SK-N-SH treated with all-trans-retinoic acid at 6 μM for 48 hours (cell line): ENCODE measurements at regions not wholly inside any gene's neighbourhood (a gene's known extent, or its start where the extent isn't known, plus 50 kb on each side); places are given as distances from the start of the nearest gene placed in this dataset.

Source experiments
- ATAC-seq: fragments of 200-7000 bp; cut with Tn5 transposase; 3 replicates; pipeline ENCODE4 v1.9.1; 2020; ENCODE audit warnings: mild to moderate bottlenecking, moderate library complexity
- ARNTL ChIP-seq: fragments of 450-650 bp; formaldehyde crosslinking; IDR thresholded peaks from 2 replicates; pipeline ENCODE4 v1.5.0; 2020; ENCODE audit warnings: low read depth, mild to moderate bottlenecking, moderate library complexity, borderline replicate concordance
- BACH2 ChIP-seq: fragments of 250-450 bp; sonication (Bioruptor Pico); IDR thresholded peaks from 2 replicates; pipeline ENCODE4 v1.9.0; 2021; ENCODE audit warnings: mild to moderate bottlenecking, borderline replicate concordance
- CREB5 ChIP-seq: fragments of 250-450 bp; sonication (Bioruptor Pico); IDR thresholded peaks from 2 replicates; pipeline ENCODE4 v1.5.1; 2020; ENCODE audit warnings: low read depth, mild to moderate bottlenecking, moderate library complexity
- GLIS3 ChIP-seq: fragments of 250-450 bp; sonication (Bioruptor Pico); IDR thresholded peaks from 2 replicates; pipeline ENCODE4 v1.5.0; 2020; ENCODE audit warnings: mild to moderate bottlenecking, moderate library complexity
- PATZ1 ChIP-seq: fragments of 250-450 bp; sonication (Bioruptor Pico); IDR thresholded peaks from 2 replicates; pipeline ENCODE4 v1.8.0; 2020; ENCODE audit warnings: mild to moderate bottlenecking, moderate library complexity, borderline replicate concordance
- POU6F1 ChIP-seq: fragments of 250-450 bp; sonication (Bioruptor Pico); IDR thresholded peaks from 2 replicates; pipeline ENCODE4 v1.8.0; 2021; ENCODE audit warnings: low read depth, mild to moderate bottlenecking, moderate library complexity, borderline replicate concordance
- SNAI2 ChIP-seq: fragments of 250-450 bp; sonication (Bioruptor Pico); IDR thresholded peaks from 2 replicates; pipeline ENCODE4 v1.5.0; 2020; ENCODE audit warnings: mild to moderate bottlenecking, moderate library complexity
- TOX ChIP-seq: fragments of 250-450 bp; sonication (Bioruptor Pico); IDR thresholded peaks from 2 replicates; pipeline ENCODE4 v1.8.0; 2021; ENCODE audit warnings: mild to moderate bottlenecking, moderate library complexity, borderline replicate concordance
- TSHZ2 ChIP-seq: fragments of 250-450 bp; sonication (Bioruptor Pico); IDR thresholded peaks from 2 replicates; pipeline ENCODE4 v1.5.0; 2020; ENCODE audit warnings: mild to moderate bottlenecking, moderate library complexity
- ZC3H10 ChIP-seq: fragments of 250-450 bp; sonication (Bioruptor Pico); IDR thresholded peaks from 2 replicates; pipeline ENCODE4 v1.5.1; 2021; ENCODE audit warnings: mild to moderate bottlenecking, moderate library complexity
- ZFP3 ChIP-seq: fragments of 250-450 bp; sonication (Bioruptor Pico); IDR thresholded peaks from 2 replicates; pipeline ENCODE4 v1.5.0; 2020; ENCODE audit warnings: mild to moderate bottlenecking, moderate library complexity
- ZFP30 ChIP-seq: fragments of 450-650 bp; formaldehyde crosslinking; IDR thresholded peaks from 2 replicates; pipeline ENCODE4 v1.5.0; 2022; ENCODE audit warnings: mild to moderate bottlenecking, moderate library complexity
- ZNF565 ChIP-seq: fragments of 450-650 bp; formaldehyde crosslinking; conservative IDR thresholded peaks from 2 replicates; pipeline ENCODE4 v1.5.0; 2020; ENCODE audit warnings: low read depth, mild to moderate bottlenecking, moderate library complexity
- ZNF8 ChIP-seq: fragments of 450-650 bp; formaldehyde crosslinking; IDR thresholded peaks from 2 replicates; pipeline ENCODE4 v1.5.0; 2020; ENCODE audit warnings: mild to moderate bottlenecking, moderate library complexity

GRCh38 chr3:193842029-193842798, 249.2 kb downstream of the OPA1 start (continued):
- TF ChIP-seq CREB5 (CRISPR knock-in tag): no peak
- TF ChIP-seq TOX (CRISPR knock-in tag): no peak
- TF ChIP-seq POU6F1 (CRISPR knock-in tag): no peak
- TF ChIP-seq PATZ1 (CRISPR knock-in tag): no peak

- no peak for TF ChIP-seq BACH2 (CRISPR knock-in tag)
- ATAC-seq: no peak
These were observed 249.9 kb downstream of the OPA1 start for GRCh38 chr3:193842832-193843473.

- no peak for TF ChIP-seq SNAI2 (CRISPR knock-in tag)
- TF ChIP-seq TSHZ2 (CRISPR knock-in tag): no peak
- TF ChIP-seq CREB5 (CRISPR knock-in tag): no peak
- no peak for TF ChIP-seq GLIS3
- no peak for TF ChIP-seq PATZ1 (CRISPR knock-in tag)
- no peak for TF ChIP-seq ZNF565 (CRISPR knock-in tag)
- no peak for TF ChIP-seq POU6F1 (CRISPR knock-in tag)
- no peak for TF ChIP-seq ZNF8 (CRISPR knock-in tag)
- TF ChIP-seq ARNTL: no peak
- no peak for TF ChIP-seq ZFP3 (CRISPR knock-in tag)
- TF ChIP-seq ZFP30 (CRISPR knock-in tag): no peak
- no peak for TF ChIP-seq ZC3H10
- no peak for ATAC-seq
These were observed 250.7 kb downstream of the OPA1 start for GRCh38 chr3:193843474-193844301.
